CD4-positive, alpha-beta T cell treated with Interleukin-4 for 4 hours (primary cell): ENCODE measurements at regions not wholly inside any gene's neighbourhood (a gene's known extent, or its start where the extent isn't known, plus 50 kb on each side); places are given as distances from the start of the nearest gene placed in this dataset.

Experiments used
- DNase-seq: peaks from one replicate; pipeline ENCODE4 v3.0.0-alpha.2; 2020

DNA sequence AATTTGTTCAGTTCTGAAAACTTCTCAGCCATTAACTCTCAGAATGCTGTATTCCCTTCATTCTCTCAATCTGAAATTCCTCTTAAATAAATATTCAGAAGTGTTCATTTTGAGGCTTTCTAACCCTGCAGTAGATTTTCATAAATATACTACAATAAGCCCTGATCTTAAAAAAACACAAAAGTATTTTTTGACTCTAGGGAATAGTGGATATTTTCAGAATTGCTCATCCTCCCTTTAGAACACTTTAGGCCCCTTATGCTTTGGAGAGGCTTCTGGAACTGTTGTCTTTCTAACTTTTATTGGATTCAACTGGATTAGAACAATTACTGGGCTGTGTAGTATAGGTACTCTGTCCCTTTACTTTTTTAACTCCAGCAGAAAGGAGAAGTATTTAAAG lies 1662.6 kb upstream of the MIR17HG start:
- DNase-seq = no peak

DNA sequence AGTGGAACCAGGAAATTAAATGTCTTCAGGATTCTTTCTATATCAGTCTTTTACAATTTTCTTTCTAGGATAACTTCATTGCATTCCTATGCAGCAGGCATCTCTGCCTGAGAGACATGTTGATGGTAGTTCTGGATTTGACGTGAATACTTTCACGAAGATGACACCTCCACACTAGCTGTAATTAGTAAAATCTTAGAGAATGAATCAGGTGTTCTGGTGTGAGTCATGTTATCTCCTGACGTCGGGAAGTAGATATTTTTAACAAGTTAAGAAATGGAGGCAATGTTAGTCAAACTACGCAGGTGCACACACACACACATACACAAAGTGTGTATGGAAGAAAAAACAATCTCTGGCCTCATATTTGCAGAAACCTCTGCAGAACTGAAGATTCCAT lies 1661.3 kb upstream of the MIR17HG start:
- no peak for DNase-seq

DNA sequence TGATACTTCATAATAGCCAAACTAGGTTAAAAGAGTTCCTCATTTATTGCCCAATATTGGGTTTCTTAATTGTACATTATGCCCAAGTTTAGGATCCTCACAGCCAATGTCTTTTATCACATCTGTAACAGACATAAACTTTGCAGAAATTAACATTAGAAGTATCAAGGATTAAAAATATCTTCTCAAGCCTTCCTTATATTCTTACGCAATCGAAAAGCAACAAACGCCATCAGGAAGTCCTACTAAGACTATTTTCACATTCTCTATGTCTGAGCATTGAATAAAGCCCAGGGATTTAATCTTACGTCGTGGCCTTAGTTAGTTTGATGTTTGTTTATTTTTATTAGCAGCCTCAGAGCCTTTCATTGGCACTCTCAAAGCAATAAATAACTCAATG lies 1660.4 kb upstream of the MIR17HG start:
- no peak for DNase-seq

DNA sequence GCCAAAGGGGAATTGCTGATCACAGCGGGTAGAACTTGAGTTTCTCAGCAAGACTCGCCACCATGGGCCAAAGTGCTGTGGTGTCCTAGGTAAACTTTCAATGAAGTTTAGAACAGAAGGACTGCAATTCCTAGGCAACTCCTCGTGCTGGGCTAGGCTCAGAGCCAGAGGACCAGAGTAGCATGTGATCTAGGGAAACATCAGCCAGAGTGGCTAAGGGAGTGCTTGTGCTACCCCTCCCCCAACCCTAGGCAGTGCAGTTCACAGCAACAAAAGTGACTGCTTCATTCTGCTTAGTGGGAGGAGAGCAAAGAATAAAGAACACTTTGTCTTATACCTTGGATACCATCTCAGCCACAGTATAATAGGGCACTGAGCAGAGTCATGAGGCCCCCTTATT lies 1658.6 kb upstream of the MIR17HG start:
- no peak for DNase-seq

DNA sequence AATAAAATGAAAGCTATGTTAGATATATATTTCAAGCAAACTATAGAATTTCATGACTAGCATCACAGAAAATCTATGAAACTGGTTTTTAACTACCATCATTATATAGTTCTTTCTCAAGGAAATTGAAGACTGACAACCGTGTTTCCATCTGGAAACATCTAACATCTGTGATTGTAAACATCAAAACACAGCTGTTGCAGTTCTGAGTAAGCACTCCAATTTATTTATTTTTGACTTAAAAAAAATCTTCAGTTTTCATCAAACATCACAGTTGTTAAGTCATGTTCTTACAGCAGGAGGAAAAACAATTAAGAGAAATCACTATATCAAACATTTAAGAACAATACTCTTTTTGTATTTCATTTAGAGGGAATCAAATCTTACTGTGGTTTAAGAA lies 1653.0 kb upstream of the MIR17HG start:
- DNase-seq = no peak

DNA sequence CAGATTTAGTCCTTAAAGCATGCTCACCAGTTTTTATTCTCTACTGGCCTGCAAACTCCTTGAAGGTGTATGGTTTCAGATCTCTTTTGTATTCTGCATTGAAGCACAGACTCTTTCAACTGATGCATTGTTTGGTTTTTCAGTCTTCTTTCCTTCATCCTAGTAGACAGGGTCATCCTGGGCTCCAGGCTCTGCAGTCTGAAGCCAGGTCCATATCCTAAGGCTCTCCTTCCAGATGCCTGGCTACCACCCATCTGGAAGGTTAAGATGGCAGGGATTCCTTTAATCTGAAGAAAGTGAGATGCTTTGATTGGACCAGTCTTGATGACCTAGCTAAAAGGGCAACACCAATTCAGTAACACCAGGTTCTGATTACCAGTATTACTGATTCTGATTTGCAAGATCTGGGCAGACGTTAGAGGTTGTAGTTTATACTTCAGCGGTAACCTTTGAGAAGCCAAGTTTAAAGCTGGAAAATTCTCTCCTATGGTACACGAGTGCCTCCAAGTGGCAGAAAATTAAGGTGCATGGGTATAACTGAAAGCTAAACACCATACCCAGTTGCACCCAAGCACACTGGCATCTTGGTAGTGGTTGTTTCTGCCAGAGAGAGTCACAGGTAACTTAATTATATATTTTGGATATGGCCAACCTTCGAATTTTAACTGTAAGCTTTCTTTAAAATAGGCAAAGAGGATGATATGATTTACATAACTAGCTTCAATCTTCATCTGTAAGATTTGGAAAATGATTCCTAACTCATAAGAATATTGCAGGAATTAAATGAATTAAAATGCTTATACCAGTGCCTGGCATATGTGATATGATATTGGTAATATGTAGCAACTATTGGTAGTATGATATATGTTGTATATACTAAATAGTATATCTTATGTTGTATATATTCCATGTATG lies 1651.9 kb upstream of the MIR17HG start:
- no peak for DNase-seq

DNA sequence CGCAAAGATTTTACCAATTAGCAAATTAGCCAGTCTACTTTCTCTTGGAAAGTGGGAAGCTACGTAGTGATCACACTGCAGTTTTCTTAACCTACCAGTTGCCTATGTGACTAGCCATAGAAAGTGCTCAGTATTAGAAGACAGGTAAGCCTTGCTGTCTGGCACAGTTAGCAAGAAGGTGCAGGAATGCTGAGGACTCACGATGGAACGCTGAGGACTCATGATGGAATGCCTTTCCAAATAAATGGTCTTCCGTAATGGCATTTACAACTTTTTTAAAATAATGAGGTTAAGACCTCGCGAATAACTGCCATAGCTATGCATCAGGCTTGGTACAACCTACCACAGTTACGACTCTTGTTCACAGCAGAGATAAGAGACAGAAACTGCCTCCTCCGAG lies 1645.6 kb upstream of the MIR17HG start:
- no peak for DNase-seq

DNA sequence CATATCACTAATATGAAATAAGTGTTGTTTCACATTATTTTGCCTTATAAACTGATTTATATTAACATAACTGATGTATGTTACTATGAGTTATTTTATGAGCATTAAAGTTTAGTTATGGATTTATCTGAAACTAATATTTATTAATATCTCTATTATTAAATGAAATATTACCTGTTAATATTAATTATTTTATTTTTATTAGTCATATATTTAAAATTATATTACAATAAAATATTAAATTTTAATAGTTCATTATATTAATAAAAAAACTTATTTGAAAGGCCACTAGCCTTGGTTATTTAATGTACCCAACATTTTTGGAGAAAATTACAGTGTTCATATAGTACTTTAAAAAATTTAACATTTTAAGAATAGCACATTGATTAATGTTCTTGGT lies 1643.4 kb upstream of the MIR17HG start:
- DNase-seq = no peak

DNA sequence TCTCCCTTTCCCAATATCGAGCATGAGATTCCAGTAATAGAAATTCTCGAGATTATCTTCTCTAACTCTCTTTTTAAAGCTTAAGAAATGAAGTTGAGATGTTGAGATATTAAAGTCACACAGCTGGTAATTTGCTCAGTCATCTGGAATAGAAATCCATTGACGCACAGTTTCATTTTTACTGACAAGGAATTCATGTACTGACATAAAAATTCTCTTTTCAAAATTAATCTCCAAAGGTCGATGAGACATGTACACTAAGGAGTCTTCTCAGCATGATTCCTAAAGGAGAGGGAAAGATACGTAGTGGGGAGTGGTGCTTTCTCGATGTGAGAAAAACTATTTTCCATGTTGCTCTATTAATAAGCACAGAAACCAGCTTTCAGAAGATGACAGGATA lies 1639.5 kb upstream of the MIR17HG start:
- no peak for DNase-seq

DNA sequence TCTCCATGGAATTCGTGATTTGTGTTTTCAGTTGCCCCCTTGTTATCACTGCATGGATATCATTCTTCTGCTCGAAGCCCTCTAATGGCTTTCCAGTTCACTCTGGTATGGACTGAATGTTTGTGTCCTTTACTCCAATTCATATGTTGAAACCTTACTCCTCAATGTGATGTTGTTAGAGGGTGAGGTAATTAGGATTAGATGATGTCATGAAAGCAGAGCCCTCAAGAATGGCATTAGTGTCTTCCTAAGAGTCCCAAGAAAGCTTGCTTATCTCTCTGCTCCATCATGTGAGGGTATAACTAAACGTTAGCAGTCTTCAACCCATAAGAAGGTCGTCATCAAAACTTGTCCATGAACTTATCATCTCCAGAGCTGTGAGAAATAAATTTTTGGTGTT lies 1626.3 kb upstream of the MIR17HG start:
- no peak for DNase-seq

DNA sequence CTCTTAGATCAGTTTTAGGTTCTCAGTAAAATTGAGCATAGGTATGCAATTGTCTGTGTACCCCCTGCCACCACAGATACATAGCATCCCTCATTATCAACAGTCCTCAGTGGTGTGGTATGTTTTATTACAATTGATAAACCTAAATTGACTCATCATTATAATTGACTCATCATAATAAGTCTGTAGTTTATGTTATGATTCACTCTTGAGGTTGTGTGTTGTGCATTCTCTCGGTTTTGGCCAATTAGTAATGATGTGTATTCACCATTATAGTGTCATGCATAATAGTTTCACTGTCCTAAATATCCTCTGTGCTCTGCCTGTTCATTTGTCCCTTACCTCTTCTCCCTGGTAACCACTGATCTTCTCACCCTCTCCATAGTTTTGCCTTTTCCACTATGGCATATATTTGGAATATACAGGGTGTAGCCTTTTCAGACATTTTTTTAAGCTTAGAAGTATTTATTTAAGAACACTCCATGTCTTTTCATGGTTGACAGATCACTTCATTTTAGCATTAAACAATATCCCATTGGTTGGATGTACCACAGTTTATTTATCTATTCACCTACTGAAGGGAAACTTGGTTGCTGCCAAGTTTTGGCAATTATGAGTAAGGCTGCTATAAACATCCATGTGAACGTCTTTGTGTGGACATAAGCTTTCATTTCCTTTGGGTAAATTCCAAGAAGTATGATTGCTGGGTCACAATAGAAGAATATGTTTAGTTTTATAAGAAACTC lies 1620.6 kb upstream of the MIR17HG start:
- DNase-seq = no peak

DNA sequence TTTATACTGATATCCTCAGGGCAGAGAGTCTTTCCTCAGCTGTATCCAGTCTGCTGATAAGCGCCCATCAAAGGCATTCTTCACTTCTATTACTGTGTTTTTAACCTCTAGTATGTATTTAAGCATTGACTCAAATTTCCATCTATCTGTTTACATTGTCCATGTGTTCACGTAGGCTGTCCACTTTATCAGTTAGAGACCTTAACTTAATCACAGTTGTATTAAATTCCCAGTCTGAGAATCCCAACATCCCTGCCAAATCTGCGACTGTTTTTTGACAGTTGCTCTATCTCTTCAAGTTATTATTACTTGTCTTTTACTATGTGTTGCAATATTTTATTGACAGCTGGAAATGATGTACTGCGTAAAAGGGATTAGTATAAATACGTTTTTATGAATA lies 1613.7 kb upstream of the MIR17HG start:
- no peak for DNase-seq

DNA sequence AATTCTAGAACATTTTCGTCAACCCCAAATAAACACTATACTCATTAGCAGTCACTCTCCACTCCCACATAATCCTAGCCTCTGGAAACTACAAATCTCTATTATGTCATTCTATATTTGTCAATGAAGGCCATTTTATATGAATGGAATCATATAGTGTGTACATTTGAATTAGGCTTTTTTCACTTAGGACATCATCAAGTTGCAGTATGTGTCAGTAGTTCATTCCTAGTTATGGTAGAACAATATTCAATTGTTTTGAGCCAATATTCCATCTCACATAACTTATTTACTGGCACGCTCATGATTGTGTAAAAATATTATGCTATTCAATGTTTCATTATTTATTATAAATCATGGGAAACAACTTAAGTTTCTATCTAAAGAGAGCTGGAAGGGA lies 1610.4 kb upstream of the MIR17HG start:
- no peak for DNase-seq

DNA sequence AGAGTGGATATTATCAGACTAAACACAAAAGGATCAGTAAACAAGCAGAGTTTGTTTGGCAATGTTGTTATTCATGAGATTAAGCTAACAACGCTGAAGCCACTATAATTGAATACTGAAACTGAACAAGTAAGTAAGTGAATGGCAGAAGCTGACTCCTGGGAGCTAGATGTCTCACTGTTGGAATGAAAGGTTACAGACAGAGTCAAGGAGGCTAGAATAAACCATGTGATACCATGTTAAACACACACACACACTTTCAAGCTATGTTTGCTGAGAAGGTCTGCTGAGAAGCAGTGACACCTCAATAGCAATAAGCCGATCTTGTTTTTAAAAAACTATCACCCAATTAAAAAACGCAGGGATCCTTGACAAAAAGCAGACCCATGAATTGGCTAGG lies 1609.4 kb upstream of the MIR17HG start:
- no peak for DNase-seq

DNA sequence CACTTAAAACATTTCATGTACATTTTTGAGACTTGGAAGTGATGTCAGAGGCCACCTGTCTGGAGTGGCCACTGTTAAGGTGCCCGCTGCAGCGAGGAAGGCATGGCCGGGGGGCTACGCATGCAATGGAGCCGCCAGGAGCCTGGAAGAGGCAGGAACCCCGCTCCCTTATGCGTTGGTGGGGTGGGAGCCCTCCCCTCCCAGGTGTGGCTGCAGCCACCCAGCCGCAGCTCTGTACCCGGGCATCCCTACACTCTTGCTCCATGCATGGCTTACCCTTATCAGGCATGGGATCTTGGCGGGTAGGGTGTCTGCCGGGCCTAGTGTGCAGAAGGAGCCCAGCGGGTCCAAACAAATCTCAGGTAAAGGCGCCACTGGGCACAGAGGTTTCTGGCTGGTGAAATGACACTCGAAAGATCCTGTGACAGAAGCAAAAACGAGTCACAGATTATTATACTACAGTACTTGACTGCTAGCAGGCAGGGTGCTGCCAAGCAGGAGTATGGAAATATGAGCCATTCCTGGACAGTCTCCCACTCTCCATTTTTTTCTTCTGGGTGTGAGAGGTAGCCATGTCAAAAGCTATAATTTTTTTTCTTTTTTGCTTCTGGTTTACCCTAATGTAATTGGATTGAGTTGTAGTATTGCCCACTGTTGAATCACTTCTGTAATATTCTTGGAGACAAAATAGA lies 1606.3 kb upstream of the MIR17HG start:
- DNase-seq = no peak

DNA sequence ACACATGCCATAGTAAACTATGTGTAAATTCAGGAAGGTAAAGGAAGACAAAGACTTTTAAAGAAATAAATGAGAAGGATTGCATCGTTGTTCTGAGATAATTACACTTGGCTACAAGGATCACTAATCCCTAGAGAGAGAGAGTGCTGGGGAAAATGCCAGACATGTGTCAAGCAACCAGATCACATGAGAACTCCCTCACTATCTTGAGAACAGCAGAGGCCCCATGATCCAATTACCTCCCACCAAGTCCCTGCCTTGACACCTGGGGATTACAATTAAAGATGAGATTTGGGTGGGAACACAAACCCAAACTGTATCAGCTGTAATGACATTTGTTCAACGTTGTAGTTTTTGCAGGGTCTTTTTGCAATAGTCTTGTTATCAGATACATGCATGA lies 1600.9 kb upstream of the MIR17HG start:
- DNase-seq = no peak

DNA sequence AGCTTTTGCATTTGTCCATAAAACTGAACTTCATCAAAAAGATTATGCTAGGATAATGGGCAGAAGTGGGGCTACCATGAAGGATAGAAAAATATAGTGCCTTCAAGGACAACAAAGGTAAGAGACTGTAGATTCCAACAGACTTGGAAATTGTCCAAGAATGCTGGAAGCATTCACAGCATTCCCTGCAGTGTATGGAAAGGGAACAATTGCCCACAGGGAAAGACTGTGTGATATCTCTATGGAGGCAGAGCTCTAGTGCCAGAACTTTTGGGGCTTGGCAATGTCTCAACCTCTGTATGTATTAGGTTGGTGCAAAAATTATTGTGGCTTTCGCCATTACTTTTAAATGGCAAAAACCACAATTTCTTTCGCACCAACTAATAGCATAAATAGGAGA lies 1598.8 kb upstream of the MIR17HG start:
- no peak for DNase-seq

DNA sequence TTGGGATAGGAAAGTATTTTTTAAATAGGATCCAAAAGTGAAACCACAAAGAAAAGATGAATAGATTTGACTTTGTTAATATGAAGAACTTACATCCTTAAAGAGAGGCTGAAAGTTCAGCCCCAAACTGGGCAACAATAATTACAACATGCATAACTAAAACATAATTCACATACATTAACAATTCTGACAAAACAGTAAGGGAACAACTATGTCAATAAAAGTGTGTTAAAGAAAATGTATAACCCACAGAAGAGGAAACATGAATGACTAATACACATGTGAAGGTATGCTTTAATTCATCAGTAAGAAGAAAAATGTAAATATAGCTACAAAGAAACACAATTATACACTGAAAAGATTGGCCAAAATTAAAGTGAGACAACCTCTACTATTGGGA lies 1597.6 kb upstream of the MIR17HG start:
- no peak for DNase-seq

DNA sequence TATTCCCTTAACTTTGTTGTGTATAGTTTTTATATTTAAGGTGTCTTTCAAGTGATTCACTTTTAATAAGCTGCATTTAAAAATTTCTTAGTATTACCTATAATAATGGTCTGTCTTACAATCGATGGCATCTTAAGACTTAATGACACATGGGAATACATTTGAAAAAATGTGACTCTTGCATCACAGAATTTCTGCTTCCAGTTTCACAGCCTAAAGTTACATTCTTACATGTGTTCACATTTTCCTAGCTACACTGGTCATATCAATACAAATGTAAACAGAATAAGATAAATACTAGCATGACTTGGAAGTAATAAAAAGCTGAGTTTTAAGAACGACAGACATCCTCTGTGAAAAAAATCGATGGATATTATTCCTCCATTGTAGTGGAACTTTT lies 1597.1 kb upstream of the MIR17HG start:
- DNase-seq = no peak

DNA sequence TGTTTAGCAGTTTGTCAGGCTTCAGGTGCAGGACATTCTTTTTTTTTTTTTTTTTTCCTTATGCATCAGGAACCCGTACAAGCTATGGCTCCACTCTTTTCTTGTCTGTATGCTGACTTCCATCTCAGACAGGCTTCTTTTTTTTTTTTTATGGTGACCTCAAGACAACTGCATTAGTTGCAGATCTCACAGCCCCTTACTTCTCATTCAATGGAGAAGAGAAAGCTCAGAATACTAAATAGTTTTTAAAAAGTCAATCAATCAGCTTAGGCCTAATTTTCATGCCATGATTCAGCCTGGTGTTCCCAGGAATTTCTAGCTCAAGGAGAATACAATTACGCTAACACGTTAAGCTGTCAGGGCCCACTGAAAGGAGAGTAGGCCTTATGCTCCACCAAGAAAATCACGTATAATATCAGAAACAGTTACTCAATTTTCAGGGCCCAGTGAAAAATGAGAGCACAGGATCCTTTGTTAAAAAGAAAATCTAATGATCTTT lies 1596.0 kb upstream of the MIR17HG start:
- no peak for DNase-seq

DNA sequence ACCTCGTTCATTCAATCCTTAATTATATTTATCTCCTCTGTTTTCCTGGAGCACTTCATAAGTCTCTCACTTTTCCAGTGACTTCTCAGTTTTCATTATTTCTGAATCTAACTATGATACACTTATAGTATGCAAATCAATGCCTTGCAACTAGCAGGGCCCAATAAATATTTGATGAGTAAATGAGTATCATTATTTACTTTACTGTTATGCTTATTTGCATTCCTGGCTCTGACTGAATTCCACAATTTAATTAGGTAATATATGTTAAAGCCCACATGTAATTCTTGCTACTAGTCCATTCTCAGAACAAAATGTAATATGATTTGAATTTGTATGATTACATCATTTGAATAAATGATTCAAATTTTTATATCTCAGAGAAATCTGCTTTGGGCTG lies 1595.1 kb upstream of the MIR17HG start:
- DNase-seq = no peak

DNA sequence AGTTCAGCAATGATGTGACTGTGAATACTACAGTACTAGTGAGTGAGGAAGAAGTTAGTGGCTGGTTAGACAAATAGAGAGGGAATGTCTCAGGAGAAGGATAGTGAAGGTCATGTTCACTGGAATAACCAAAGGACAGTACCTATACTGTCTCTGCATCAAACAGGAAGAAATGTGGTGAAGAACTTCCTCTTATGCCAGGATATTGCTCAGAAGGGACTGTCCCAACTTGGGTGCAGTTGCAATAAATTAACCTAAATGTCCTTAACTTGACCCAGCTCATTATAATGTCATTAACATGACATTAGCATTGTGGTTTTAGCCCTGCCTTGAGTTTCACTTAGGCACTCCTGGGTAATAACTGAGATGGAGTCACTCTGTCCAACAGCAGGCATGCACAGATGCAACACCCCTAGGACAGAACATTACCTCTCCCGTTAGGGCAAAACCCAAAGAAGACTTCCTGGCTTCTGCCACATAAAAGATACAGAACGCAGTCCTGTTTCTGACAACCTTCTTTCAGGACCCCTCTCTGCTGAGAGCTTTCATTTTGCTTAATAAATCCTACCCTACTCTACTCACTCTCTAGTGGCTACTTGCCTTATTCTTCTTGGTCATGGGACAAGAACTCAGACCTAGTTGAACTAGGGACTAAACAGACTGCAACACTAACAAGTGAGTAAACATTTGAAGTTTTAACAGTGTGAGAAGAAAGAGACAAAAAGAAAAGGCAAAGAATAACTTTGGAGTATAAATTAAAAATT lies 1591.6 kb upstream of the MIR17HG start:
- DNase-seq = no peak

DNA sequence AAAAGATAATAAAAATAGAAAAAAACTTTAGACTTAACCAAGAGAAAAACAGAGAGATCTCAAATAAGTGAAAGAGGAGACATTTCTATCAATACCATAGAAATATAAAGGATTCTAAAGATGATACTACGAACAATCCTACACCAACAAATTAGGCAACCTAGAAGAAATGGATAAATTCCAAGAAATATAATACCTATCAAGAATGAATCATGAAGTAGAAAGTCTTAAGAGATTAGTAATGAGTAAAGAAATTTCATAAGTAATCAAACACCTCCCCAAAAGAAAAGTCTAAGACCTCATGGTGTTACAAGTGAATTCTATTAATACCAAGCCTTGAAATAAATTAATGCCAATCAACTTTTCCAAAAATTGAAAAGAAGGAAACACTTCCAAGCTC lies 1584.5 kb upstream of the MIR17HG start:
- no peak for DNase-seq
